H1 (cell line): ENCODE measurements at regions not wholly inside any gene's neighbourhood (a gene's known extent, or its start where the extent isn't known, plus 50 kb on each side); places are given as distances from the start of the nearest gene placed in this dataset.

ENCODE experiments used
- CTCF ChIP-seq, 3 experiments: IDR thresholded peaks; 1 replicate in 2 of 3; 2 replicates in 1 of 3; pipeline versions ENCODE4 v1.5.1 to v1.6.1; 2011; ENCODE audit warnings: low read length in 3 of 3, mild to moderate bottlenecking in 3 of 3, inconsistent platforms in 2 of 3, low read depth in 1 of 3, moderate library complexity in 1 of 3; ENCODE audit not compliant: insufficient read depth in 1 of 3; ENCODE audit errors: control extremely low read depth in 1 of 3
- MAX ChIP-seq: IDR thresholded peaks from 2 replicates; pipeline ENCODE4 v1.6.1; 2012; ENCODE audit warnings: inconsistent platforms
- POLR2A ChIP-seq, 2 experiments: IDR thresholded peaks; 1 replicate in 1 of 2; 2 replicates in 1 of 2; pipeline ENCODE4 v1.6.1; 2011; ENCODE audit warnings: low read depth in 2 of 2, low read length in 2 of 2, mild to moderate bottlenecking in 2 of 2; ENCODE audit errors: control extremely low read depth in 1 of 2
- SIRT6 ChIP-seq: IDR thresholded peaks from one replicate; pipeline ENCODE4 v1.7.1; 2012; ENCODE audit warnings: low read length, inconsistent platforms
- TF ChIP-seq, protein P1 (sequence below): IDR thresholded peaks from 2 replicates; pipeline ENCODE4 v1.6.1; 2012; ENCODE audit warnings: low read length, inconsistent platforms

DNA sequence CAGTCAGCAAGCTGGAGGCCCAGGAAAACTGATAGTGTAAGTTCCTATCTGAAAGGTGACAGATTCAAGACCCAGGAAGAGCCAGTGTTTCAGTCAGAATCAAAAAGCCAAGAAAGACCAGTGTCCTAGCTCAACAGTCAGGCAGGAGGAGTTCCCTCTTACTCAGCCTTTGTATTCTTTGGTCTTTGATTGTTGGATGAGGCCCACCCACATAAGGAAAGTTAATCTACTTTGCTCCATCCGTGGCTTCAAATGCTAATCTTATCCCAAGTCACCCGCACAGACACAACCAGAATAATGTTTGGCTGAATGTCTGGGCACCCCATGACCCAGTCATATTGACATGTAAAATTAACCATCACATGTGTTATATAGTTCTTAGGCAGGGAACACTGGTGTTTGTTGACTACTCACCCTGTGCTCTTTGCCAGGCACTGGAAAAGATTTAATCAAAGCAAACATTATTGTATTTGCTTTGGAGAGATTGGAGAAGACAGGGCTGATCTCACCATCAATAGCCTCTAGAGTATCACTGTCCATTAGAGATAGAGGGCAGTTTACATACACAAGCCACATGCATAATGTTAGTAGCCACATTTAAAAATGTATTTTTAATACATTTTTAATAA lies 96.3 kb upstream of the KCNN2 start:
- TF ChIP-seq CTCF (IDR thresholded peaks at IDR 0.05; ENCODE audit: control extremely low read depth in 1 of 3, insufficient read depth in 1 of 3, low read depth in 1 of 3, low read length in 3 of 3) = no peak
- no peak for TF ChIP-seq MAX
- TF ChIP-seq SIRT6 = no peak
- TF ChIP-seq POLR2A (IDR thresholded peaks at IDR 0.05; ENCODE audit: control extremely low read depth in 1 of 2, low read depth in 2 of 2, low read length in 2 of 2) = no peak
- TF ChIP-seq, protein P1, sequence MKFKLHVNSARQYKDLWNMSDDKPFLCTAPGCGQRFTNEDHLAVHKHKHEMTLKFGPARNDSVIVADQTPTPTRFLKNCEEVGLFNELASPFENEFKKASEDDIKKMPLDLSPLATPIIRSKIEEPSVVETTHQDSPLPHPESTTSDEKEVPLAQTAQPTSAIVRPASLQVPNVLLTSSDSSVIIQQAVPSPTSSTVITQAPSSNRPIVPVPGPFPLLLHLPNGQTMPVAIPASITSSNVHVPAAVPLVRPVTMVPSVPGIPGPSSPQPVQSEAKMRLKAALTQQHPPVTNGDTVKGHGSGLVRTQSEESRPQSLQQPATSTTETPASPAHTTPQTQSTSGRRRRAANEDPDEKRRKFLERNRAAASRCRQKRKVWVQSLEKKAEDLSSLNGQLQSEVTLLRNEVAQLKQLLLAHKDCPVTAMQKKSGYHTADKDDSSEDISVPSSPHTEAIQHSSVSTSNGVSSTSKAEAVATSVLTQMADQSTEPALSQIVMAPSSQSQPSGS = no peak
